H1 (cell line): ENCODE measurements at regions not wholly inside any gene's neighbourhood (a gene's known extent, or its start where the extent isn't known, plus 50 kb on each side); places are given as distances from the start of the nearest gene placed in this dataset.

Source experiments
- CTCF ChIA-PET: fragments of 300-600 bp; sonication (Branson Sonifier 250); formaldehyde crosslinking; loops from one replicate; lab custom pipeline; 2021; ENCODE audit not compliant: partially characterized antibody; lab: Charles Lee
- POLR2A ChIA-PET: fragments of 300-600 bp; sonication (Branson Sonifier 250); formaldehyde crosslinking; loops from one replicate; lab custom pipeline; 2021; ENCODE audit warnings: inconsistent platforms; ENCODE audit not compliant: partially characterized antibody; lab: Charles Lee
- DNase-seq, 2 experiments: peaks; one replicate each; pipeline versions ENCODE4 v3.0.0 to v3.0.0-alpha.2; 2010 to 2022; ENCODE audit warnings: low spot score in 2 of 2, low read depth in 1 of 2, mixed read lengths in 1 of 2
- FAIRE-seq: peaks from 2 replicates; lab custom pipeline; 2011; peaks lifted over from hg19 to GRCh38; lab: Jason Lieb, UNC
- H2AFZ ChIP-seq: 2 replicates; pipeline ENCODE4 v1.8.1; 2012; ENCODE audit warnings: low read length, inconsistent platforms
- H2AK5ac ChIP-seq: 2 replicates; pipeline ENCODE4 v1.6.1; 2013; ENCODE audit warnings: low read depth, low read length
- H2BK120ac ChIP-seq: replicated peaks from 2 replicates; pipeline ENCODE3; 2013; ENCODE audit warnings: low read depth, low read length, inconsistent platforms
- H2BK12ac ChIP-seq: 2 replicates; pipeline ENCODE4 v1.6.1; 2013; ENCODE audit warnings: low read depth, low read length
- H2BK15ac ChIP-seq: 2 replicates; pipeline ENCODE4 v1.6.1; 2013; ENCODE audit warnings: low read length
- H2BK20ac ChIP-seq: 2 replicates; pipeline ENCODE4 v1.6.1; 2013; ENCODE audit warnings: low read length
- H2BK5ac ChIP-seq: 2 replicates; pipeline ENCODE4 v1.6.1; 2013; ENCODE audit warnings: low read depth, low read length
- H3K14ac ChIP-seq: 2 replicates; pipeline ENCODE4 v1.6.1; 2013; ENCODE audit warnings: inconsistent platforms; ENCODE audit not compliant: insufficient read length
- H3K18ac ChIP-seq: 2 replicates; pipeline ENCODE4 v1.6.1; 2013; ENCODE audit warnings: low read length; ENCODE audit errors: extremely low read depth
- H3K23ac ChIP-seq: 2 replicates; pipeline ENCODE4 v1.6.1; 2013; ENCODE audit warnings: inconsistent platforms; ENCODE audit not compliant: insufficient read length
- H3K23me2 ChIP-seq: 2 replicates; pipeline ENCODE4 v1.6.1; 2013; ENCODE audit warnings: low read depth, low read length
- H3K27ac ChIP-seq: 2 replicates; pipeline ENCODE4 v1.6.1; 2011; ENCODE audit warnings: low read depth, low read length, inconsistent platforms
- H3K27me3 ChIP-seq, 4 experiments: replicated peaks in 1 of 4; 1 replicate in 1 of 4; 2 replicates in 3 of 4; pipeline versions ENCODE4 v1.6.1 to v1.8.1; 2011 to 2013; ENCODE audit warnings: low read length in 3 of 4, mild to moderate bottlenecking in 3 of 4, inconsistent platforms in 2 of 4, mixed read lengths in 2 of 4, moderate library complexity in 1 of 4; ENCODE audit not compliant: control insufficient read depth in 3 of 4, insufficient read depth in 3 of 4; ENCODE audit errors: extremely low read depth in 1 of 4
- H3K36me3 ChIP-seq, 4 experiments: 2 replicates each; pipeline versions ENCODE4 v1.6.1 to v1.8.1; 2011 to 2013; ENCODE audit warnings: mild to moderate bottlenecking in 4 of 4, low read length in 3 of 4, moderate library complexity in 2 of 4, control low read depth in 1 of 4, inconsistent platforms in 1 of 4; ENCODE audit not compliant: insufficient read depth in 4 of 4, control insufficient read depth in 2 of 4
- H3K4ac ChIP-seq: replicated peaks from 2 replicates; pipeline ENCODE3; 2013; ENCODE audit warnings: low read length, low read depth, mixed read lengths, inconsistent platforms; ENCODE audit not compliant: insufficient read length
- H3K4me1 ChIP-seq, 4 experiments: replicated peaks in 1 of 4; 1 replicate in 1 of 4; 2 replicates in 3 of 4; pipeline versions ENCODE4 v1.6.1 to v1.8.1; 2011 to 2013; ENCODE audit warnings: low read length in 3 of 4, inconsistent platforms in 2 of 4, mixed read lengths in 1 of 4; ENCODE audit not compliant: insufficient read depth in 4 of 4, control insufficient read depth in 3 of 4
- H3K4me2 ChIP-seq, 2 experiments: 2 replicates each; pipeline versions ENCODE4 v1.6.1 to v1.8.1; 2011 to 2013; ENCODE audit warnings: low read depth in 2 of 2, low read length in 2 of 2, control low read depth in 1 of 2, inconsistent platforms in 1 of 2, mild to moderate bottlenecking in 1 of 2; ENCODE audit not compliant: insufficient read depth in 1 of 2
- H3K4me3 ChIP-seq, 4 experiments: fragments of 200-600, 300-600 bp in 1 of 4; sonication (generic), shearing (Covaris generic), sonication (Bioruptor Twin) in 1 of 4; 2 replicates each; pipeline versions ENCODE4 v1.5.1 to v1.8.1; 2011 to 2016; ENCODE audit warnings: low read length in 4 of 4, low read depth in 3 of 4, control low read depth in 2 of 4, inconsistent platforms in 2 of 4, mild to moderate bottlenecking in 2 of 4, mixed read lengths in 1 of 4, moderate library complexity in 1 of 4; ENCODE audit not compliant: insufficient read depth in 2 of 4; ENCODE audit errors: extremely low read depth in 1 of 4
- H3K56ac ChIP-seq: replicated peaks from 2 replicates; pipeline ENCODE3; 2013; ENCODE audit warnings: low read depth, mild to moderate bottlenecking, mixed read lengths, low read length, inconsistent platforms; ENCODE audit not compliant: insufficient read length
- H3K79me1 ChIP-seq: 2 replicates; pipeline ENCODE4 v1.6.1; 2013; ENCODE audit warnings: low read depth, low read length, control low read depth
- H3K79me2 ChIP-seq, 2 experiments: 2 replicates each; pipeline versions ENCODE4 v1.6.1 to v1.8.1; 2012 to 2013; ENCODE audit warnings: low read length in 2 of 2, mild to moderate bottlenecking in 2 of 2, inconsistent platforms in 1 of 2; ENCODE audit not compliant: insufficient read depth in 2 of 2, control insufficient read depth in 1 of 2
- H3K9ac ChIP-seq, 4 experiments: replicated peaks in 1 of 4; 1 replicate in 1 of 4; 2 replicates in 3 of 4; pipeline versions ENCODE4 v1.6.1 to v1.8.1; 2011 to 2013; ENCODE audit warnings: low read depth in 3 of 4, low read length in 3 of 4, control low read depth in 2 of 4, mild to moderate bottlenecking in 2 of 4, moderate library complexity in 2 of 4, inconsistent platforms in 1 of 4; ENCODE audit errors: extremely low read depth in 1 of 4
- H3K9me3 ChIP-seq, 2 experiments: 2 replicates each; pipeline versions ENCODE4 v1.6.1 to v1.8.1; 2012 to 2013; ENCODE audit warnings: mild to moderate bottlenecking in 2 of 2, moderate library complexity in 2 of 2, control low read depth in 1 of 2, inconsistent platforms in 1 of 2, low read depth in 1 of 2, low read length in 1 of 2, mixed read lengths in 1 of 2; ENCODE audit not compliant: insufficient read depth in 2 of 2
- H4K20me1 ChIP-seq, 2 experiments: replicated peaks in 1 of 2; 2 replicates each; pipeline versions ENCODE3 to v1.8.1; 2011 to 2013; ENCODE audit warnings: inconsistent platforms in 2 of 2, low read length in 2 of 2, mild to moderate bottlenecking in 1 of 2; ENCODE audit not compliant: insufficient read depth in 2 of 2, control insufficient read depth in 1 of 2
- H4K5ac ChIP-seq: 2 replicates; pipeline ENCODE4 v1.6.1; 2013; ENCODE audit warnings: low read length, low read depth, mixed read lengths, inconsistent platforms; ENCODE audit not compliant: insufficient read length
- H4K8ac ChIP-seq: 2 replicates; pipeline ENCODE4 v1.8.0; 2013; ENCODE audit warnings: mild to moderate bottlenecking, moderate library complexity, low read length, inconsistent platforms; ENCODE audit not compliant: insufficient read depth; ENCODE audit errors: extremely low read depth
- H4K91ac ChIP-seq: replicated peaks from 2 replicates; pipeline ENCODE3; 2013; ENCODE audit warnings: low read length, mixed read lengths, inconsistent platforms; ENCODE audit not compliant: insufficient read length
- BCL11A ChIP-seq, 2 experiments: IDR thresholded peaks; one replicate each; pipeline ENCODE4 v1.6.1; 2011; ENCODE audit warnings: low read depth in 2 of 2, low read length in 2 of 2, mild to moderate bottlenecking in 2 of 2
- CBX8 ChIP-seq: fragments of 300-800, 300-1000 bp; sonication (generic); IDR thresholded peaks from 2 replicates; pipeline ENCODE4 v1.7.1; 2016; ENCODE audit warnings: low read depth, low read length, borderline replicate concordance
- CHD2 ChIP-seq: IDR thresholded peaks from 2 replicates; pipeline ENCODE4 v1.6.1; 2012; ENCODE audit warnings: low read length, improper control_type of control experiment
- CTBP2 ChIP-seq: IDR thresholded peaks from 2 replicates; pipeline ENCODE4 v1.7.0; 2011; ENCODE audit warnings: borderline replicate concordance, mild to moderate bottlenecking, moderate library complexity, mixed read lengths, low read length; ENCODE audit not compliant: insufficient read depth, insufficient read length
- EP300 ChIP-seq, 2 experiments: IDR thresholded peaks; 1 replicate in 1 of 2; 2 replicates in 1 of 2; pipeline ENCODE4 v1.6.1; 2011 to 2012; ENCODE audit warnings: low read depth in 2 of 2, low read length in 2 of 2, mild to moderate bottlenecking in 2 of 2, borderline replicate concordance in 1 of 2, inconsistent platforms in 1 of 2, moderate library complexity in 1 of 2
- GTF2F1 ChIP-seq: IDR thresholded peaks from 2 replicates; pipeline ENCODE4 v1.6.1; 2012; ENCODE audit warnings: low read depth, low read length, improper control_type of control experiment, borderline replicate concordance
- JUN ChIP-seq: IDR thresholded peaks from 2 replicates; pipeline ENCODE4 v1.6.1; 2011; ENCODE audit warnings: low read depth, mild to moderate bottlenecking, improper control_type of control experiment, low read length
- POLR2A ChIP-seq, 2 experiments: IDR thresholded peaks; 1 replicate in 1 of 2; 2 replicates in 1 of 2; pipeline ENCODE4 v1.6.1; 2011; ENCODE audit warnings: low read depth in 2 of 2, low read length in 2 of 2, mild to moderate bottlenecking in 2 of 2; ENCODE audit errors: control extremely low read depth in 1 of 2
- RBBP5 ChIP-seq: IDR thresholded peaks from 2 replicates; pipeline ENCODE4 v1.7.1; 2012; ENCODE audit warnings: low read depth, mild to moderate bottlenecking, inconsistent platforms, low read length, moderate library complexity, borderline replicate concordance
- RXRA ChIP-seq: IDR thresholded peaks from 2 replicates; pipeline ENCODE4 v1.6.1; 2011; ENCODE audit warnings: low read depth, mild to moderate bottlenecking, low read length, moderate library complexity; ENCODE audit not compliant: insufficient read depth
- SAP30 ChIP-seq: fragments of 300-600 bp; sonication (generic); IDR thresholded peaks from 2 replicates; pipeline ENCODE4 v1.7.1; 2012; ENCODE audit warnings: low read length, moderate library complexity, mild to moderate bottlenecking, inconsistent platforms; ENCODE audit not compliant: insufficient read depth, insufficient replicate concordance
- SP2 ChIP-seq: IDR thresholded peaks from 2 replicates; pipeline ENCODE4 v1.6.1; 2012; ENCODE audit warnings: mild to moderate bottlenecking, low read length, inconsistent platforms
- TBP ChIP-seq: IDR thresholded peaks from 2 replicates; pipeline ENCODE4 v1.6.1; 2011; ENCODE audit warnings: low read depth, low read length, improper control_type of control experiment
- YY1 ChIP-seq: IDR thresholded peaks from 2 replicates; pipeline ENCODE4 v1.6.1; 2011; ENCODE audit warnings: low read depth, mild to moderate bottlenecking, low read length

- ChIA-PET POLR2A (no interaction called here), CTCF (interaction anchor here (0.6 kb wide), 2 partner anchors 14 to 227 kb away, joined by 3 read pairs; no protein-coding TSS in a partner anchor)
- TF ChIP-seq BCL11A (IDR thresholded peaks at IDR 0.05; ENCODE audit: low read depth in 2 of 2, low read length in 2 of 2) (no peak), TBP (no peak), CBX8 (no peak), CTBP2 (no peak), SP2 (no peak), SAP30 (no peak), RXRA (no peak), RBBP5 (no peak), JUN (no peak), CHD2 (no peak), YY1 (no peak), POLR2A (IDR thresholded peaks at IDR 0.05; ENCODE audit: control extremely low read depth in 1 of 2, low read depth in 2 of 2, low read length in 2 of 2) (no peak), GTF2F1 (no peak), EP300 (IDR thresholded peaks at IDR 0.05; ENCODE audit: borderline replicate concordance in 1 of 2, low read depth in 2 of 2, low read length in 2 of 2) (no peak)
- Histone ChIP-seq H2AK5ac (no peak overlapping the region), H3K23ac (no peak overlapping the region), H2BK120ac (no peak overlapping the region), H3K9me3 (no peaks in the 10 kb centered on the region), H4K91ac (no peak overlapping the region), H2BK12ac (no peak overlapping the region), H3K4me2 (no peak overlapping the region), H3K79me2 (no peaks in the 10 kb centered on the region), H3K4ac (no peak overlapping the region), H3K9ac (no peak overlapping the region), H3K27ac (no peak overlapping the region), H3K27me3 (no peaks in the 10 kb centered on the region), H2BK20ac (no peak overlapping the region), H4K8ac (no peak overlapping the region), H4K20me1 (no peaks in the 10 kb centered on the region), H3K4me3 (no peak overlapping the region), H2AFZ (no peak overlapping the region), H3K56ac (no peak overlapping the region), H3K4me1 (no peaks in the 10 kb centered on the region), H4K5ac (no peak overlapping the region), H3K36me3 (no peaks in the 10 kb centered on the region), H3K14ac (no peak overlapping the region), H2BK5ac (no peak overlapping the region), H3K18ac (no peak overlapping the region), H2BK15ac (no peak overlapping the region), H3K79me1 (no peaks in the 10 kb centered on the region), H3K23me2 (no peaks in the 10 kb centered on the region; the same call in 1 of the 2 replicates)
- DNase-seq (no peak), FAIRE-seq (no peak)
Measured at GRCh38 chr6:101276066-101276465, 117.4 kb upstream of the GRIK2 start.
